RKO (cell line): ENCODE measurements at regions not wholly inside any gene's neighbourhood (a gene's known extent, or its start where the extent isn't known, plus 50 kb on each side); places are given as distances from the start of the nearest gene placed in this dataset.
"Not testable (repeated sequence)": the region's sequence is repeated elsewhere in the genome, so short reads cannot be mapped to it uniquely, and the experiment has no call there.

Experiments
- DNase-seq: peaks from one replicate; pipeline ENCODE4 v3.0.0-alpha.2; 2016; ENCODE audit warnings: low spot score

- DNase-seq = no peak
Observed at GRCh38 chr7:112540839-112541577, 60.2 kb downstream of the LSMEM1 start.

GRCh38 chr7:112546723-112547513 lies 66.1 kb downstream of the LSMEM1 start:
- DNase-seq = no peak

- DNase-seq = no peak
Observed at GRCh38 chr7:112547916-112548315, 67.1 kb downstream of the LSMEM1 start.

GRCh38 chr7:112550468-112551060 lies 69.8 kb downstream of the LSMEM1 start:
- DNase-seq = peak; percentile 86

- not testable (repeated sequence) for DNase-seq
Observed at GRCh38 chr7:112551521-112551920, 70.7 kb downstream of the LSMEM1 start.

- peak; percentile 50 for DNase-seq
Observed at GRCh38 chr7:112554591-112554990, 73.8 kb downstream of the LSMEM1 start.

- peak; percentile 54 for DNase-seq
Observed at GRCh38 chr7:112556633-112557032, 75.8 kb downstream of the LSMEM1 start.

- no peak for DNase-seq
Observed at GRCh38 chr7:112566442-112567324, 85.9 kb downstream of the LSMEM1 start.

- no peak for DNase-seq
Observed at GRCh38 chr7:112567388-112567787, 86.6 kb downstream of the LSMEM1 start.

GRCh38 chr7:112571852-112572607 lies 91.2 kb downstream of the LSMEM1 start:
- DNase-seq = peak; percentile 22

GRCh38 chr7:112572669-112573301 lies 92.0 kb downstream of the LSMEM1 start:
- no peak for DNase-seq

- DNase-seq = no peak
Observed at GRCh38 chr7:112573302-112574039, 92.7 kb downstream of the LSMEM1 start.

GRCh38 chr7:112575864-112576263 lies 95.1 kb downstream of the LSMEM1 start:
- DNase-seq = no peak

GRCh38 chr7:112579388-112579787 lies 98.6 kb downstream of the LSMEM1 start:
- no peak for DNase-seq

GRCh38 chr7:112580717-112581435 lies 100.1 kb downstream of the LSMEM1 start:
- no peak for DNase-seq

GRCh38 chr7:112581529-112581928 lies 100.7 kb downstream of the LSMEM1 start:
- DNase-seq = no peak

GRCh38 chr7:112584290-112584689 lies 103.5 kb downstream of the LSMEM1 start:
- DNase-seq = no peak

GRCh38 chr7:112587504-112587903 lies 106.7 kb downstream of the LSMEM1 start:
- no peak for DNase-seq

- DNase-seq = not testable (repeated sequence)
Observed at GRCh38 chr7:112592565-112593263, 111.9 kb downstream of the LSMEM1 start.
